ENCODE measurements at regions not wholly inside any gene's neighbourhood (a gene's known extent, or its start where the extent isn't known, plus 50 kb on each side); places are given as distances from the start of the nearest gene placed in this dataset.

- H3K9me3 ChIP-seq = no peaks in the 10 kb centered on the region
- TF ChIP-seq POLR2AphosphoS5 (IDR thresholded peaks at IDR 0.05) (no peak), POLR2A (IDR thresholded peaks at IDR 0.05) (no peak), CTCF (IDR thresholded peaks at IDR 0.05) (no peak)
- DNase-seq (ENCODE audit: low spot score in 2 of 2) = no peak
- no peaks in the 10 kb centered on the region for H3K27me3 ChIP-seq
- H3K27ac ChIP-seq = no peak overlapping the region
- intact Hi-C loops (cut with DNase I; ENCODE audit: low total_unique reads) = no loop called here
- H3K4me1 ChIP-seq = no peaks in the 10 kb centered on the region
- no peak overlapping the region for H3K4me3 ChIP-seq
- H3K36me3 ChIP-seq = no peaks in the 10 kb centered on the region
Observed at GRCh38 chr10:120270906-120271305, 186.1 kb upstream of the PLPP4 start.

GRCh38 chr10:120271696-120272095, 185.3 kb upstream of the PLPP4 start:
- H3K9me3 ChIP-seq = no peaks in the 10 kb centered on the region
- intact Hi-C loops (cut with DNase I; ENCODE audit: low total_unique reads) = no loop called here
- no peaks in the 10 kb centered on the region for H3K36me3 ChIP-seq
- H3K4me3 ChIP-seq = no peak overlapping the region
- no peak for TF ChIP-seq POLR2A (IDR thresholded peaks at IDR 0.05)
- no peak for DNase-seq (ENCODE audit: low spot score in 2 of 2)
- no peaks in the 10 kb centered on the region for H3K27me3 ChIP-seq
- H3K27ac ChIP-seq = no peak overlapping the region
- no peaks in the 10 kb centered on the region for H3K4me1 ChIP-seq

- no peak overlapping the region for H3K4me3 ChIP-seq
- DNase-seq (ENCODE audit: low spot score in 2 of 2) = no peak
- H3K36me3 ChIP-seq = no peaks in the 10 kb centered on the region
- no peaks in the 10 kb centered on the region for H3K9me3 ChIP-seq
- TF ChIP-seq CTCF (IDR thresholded peaks at IDR 0.05) (no peak), POLR2A (IDR thresholded peaks at IDR 0.05) (no peak), POLR2AphosphoS5 (IDR thresholded peaks at IDR 0.05) (no peak)
- no peaks in the 10 kb centered on the region for H3K4me1 ChIP-seq
- no peaks in the 10 kb centered on the region for H3K27me3 ChIP-seq
- intact Hi-C loops (cut with DNase I; ENCODE audit: low total_unique reads) = no loop called here
- H3K27ac ChIP-seq = no peak overlapping the region
Observed at GRCh38 chr10:120272350-120272749, 184.7 kb upstream of the PLPP4 start.

- H3K27me3 ChIP-seq = no peaks in the 10 kb centered on the region
- intact Hi-C loops (cut with DNase I; ENCODE audit: low total_unique reads) = no loop called here
- DNase-seq (ENCODE audit: low spot score in 2 of 2) = no peak
- no peak overlapping the region for H3K27ac ChIP-seq
- H3K36me3 ChIP-seq = no peaks in the 10 kb centered on the region
- H3K4me3 ChIP-seq = no peak overlapping the region
- H3K9me3 ChIP-seq = no peaks in the 10 kb centered on the region
- H3K4me1 ChIP-seq = no peaks in the 10 kb centered on the region
- TF ChIP-seq POLR2AphosphoS5 (IDR thresholded peaks at IDR 0.05) = no peak
- no peak for TF ChIP-seq POLR2A (IDR thresholded peaks at IDR 0.05)
- TF ChIP-seq CTCF (IDR thresholded peaks at IDR 0.05) = no peak
Observed at GRCh38 chr10:120278069-120278468, 179.0 kb upstream of the PLPP4 start.

- TF ChIP-seq POLR2A (IDR thresholded peaks at IDR 0.05) (no peak), POLR2AphosphoS5 (IDR thresholded peaks at IDR 0.05) (no peak), CTCF (IDR thresholded peaks at IDR 0.05) (no peak)
- Histone ChIP-seq H3K4me1 (no peaks in the 10 kb centered on the region), H3K4me3 (no peak overlapping the region), H3K9me3 (no peaks in the 10 kb centered on the region), H3K27me3 (no peaks in the 10 kb centered on the region), H3K36me3 (no peaks in the 10 kb centered on the region), H3K27ac (no peak overlapping the region)
- intact Hi-C loops (cut with DNase I; ENCODE audit: low total_unique reads) = no loop called here
- no peak for DNase-seq (ENCODE audit: low spot score in 2 of 2)
Observed at GRCh38 chr10:120279196-120279595, 177.8 kb upstream of the PLPP4 start.

- H3K27ac ChIP-seq = no peak overlapping the region
- no peaks in the 10 kb centered on the region for H3K4me1 ChIP-seq
- H3K27me3 ChIP-seq = no peaks in the 10 kb centered on the region
- H3K9me3 ChIP-seq = no peaks in the 10 kb centered on the region
- TF ChIP-seq POLR2AphosphoS5 (IDR thresholded peaks at IDR 0.05) = no peak
- TF ChIP-seq CTCF (IDR thresholded peaks at IDR 0.05) = no peak
- no peak for TF ChIP-seq POLR2A (IDR thresholded peaks at IDR 0.05)
- DNase-seq (ENCODE audit: low spot score in 2 of 2) = no peak
- no peaks in the 10 kb centered on the region for H3K36me3 ChIP-seq
- intact Hi-C loops (cut with DNase I; ENCODE audit: low total_unique reads) = no loop called here
- no peak overlapping the region for H3K4me3 ChIP-seq
Observed at GRCh38 chr10:120282421-120282820, 174.6 kb upstream of the PLPP4 start.
